SK-N-SH treated with all-trans-retinoic acid at 6 μM for 48 hours (cell line): ENCODE measurements at regions not wholly inside any gene's neighbourhood (a gene's known extent, or its start where the extent isn't known, plus 50 kb on each side); places are given as distances from the start of the nearest gene placed in this dataset.
"Not testable (repeated sequence)": the region's sequence is repeated elsewhere in the genome, so short reads cannot be mapped to it uniquely, and the experiment has no call there.

ENCODE experiments used
- CSDC2 ChIP-seq: fragments of 250-450 bp; sonication (Bioruptor Pico); IDR thresholded peaks from 2 replicates; pipeline ENCODE4 v1.5.0; 2020; ENCODE audit warnings: mild to moderate bottlenecking, moderate library complexity
- GLIS3 ChIP-seq: fragments of 250-450 bp; sonication (Bioruptor Pico); IDR thresholded peaks from 2 replicates; pipeline ENCODE4 v1.5.0; 2020; ENCODE audit warnings: mild to moderate bottlenecking, moderate library complexity
- ISL1 ChIP-seq: fragments of 250-450 bp; sonication (Bioruptor Pico); IDR thresholded peaks from 2 replicates; pipeline ENCODE4 v2.1.2; 2022; ENCODE audit warnings: mild to moderate bottlenecking, moderate library complexity
- PATZ1 ChIP-seq: fragments of 250-450 bp; sonication (Bioruptor Pico); IDR thresholded peaks from 2 replicates; pipeline ENCODE4 v1.8.0; 2020; ENCODE audit warnings: mild to moderate bottlenecking, moderate library complexity, borderline replicate concordance
- POU6F1 ChIP-seq: fragments of 250-450 bp; sonication (Bioruptor Pico); IDR thresholded peaks from 2 replicates; pipeline ENCODE4 v1.8.0; 2021; ENCODE audit warnings: low read depth, mild to moderate bottlenecking, moderate library complexity, borderline replicate concordance

DNA sequence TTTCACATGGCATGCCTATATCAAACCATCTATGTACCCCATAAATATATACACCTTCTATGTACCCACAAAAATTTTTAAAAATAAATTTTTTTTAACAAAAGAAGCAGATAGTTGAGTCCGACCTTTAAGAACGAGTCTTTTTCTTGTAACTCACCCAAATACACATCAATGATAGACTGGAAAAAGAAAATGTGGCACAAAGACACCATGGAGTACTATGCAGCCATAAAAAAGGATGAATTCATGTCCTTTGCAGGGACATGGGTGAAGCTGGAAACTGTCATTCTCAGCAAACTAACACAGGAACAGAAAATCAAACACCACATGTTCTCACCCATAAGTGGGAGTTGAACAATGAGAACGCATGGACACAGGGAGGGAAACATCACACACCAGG is 532.7 kb downstream of the RBFOX1 start:
- TF ChIP-seq ISL1; GLIS3 (CRISPR knock-in tag); PATZ1 (CRISPR knock-in tag); CSDC2 (CRISPR knock-in tag); POU6F1 (CRISPR knock-in tag): not testable (repeated sequence)
